CD4-positive, CD25-positive, alpha-beta regulatory T cell (primary cell): ENCODE measurements at regions not wholly inside any gene's neighbourhood (a gene's known extent, or its start where the extent isn't known, plus 50 kb on each side); places are given as distances from the start of the nearest gene placed in this dataset.
"Not testable (repeated sequence)": the region's sequence is repeated elsewhere in the genome, so short reads cannot be mapped to it uniquely, and the experiment has no call there.

Source experiments
- ATAC-seq, 2 donors: fragments of 150-1000 bp; cut with Tn5 transposase; one replicate each; pipeline ENCODE4 v1.10.0; 2021; ENCODE audit warnings: low read depth in 2 of 2, moderate number of reproducible peaks in 2 of 2, moderate library complexity in 1 of 2
- DNase-seq, 3 donors: peaks; one replicate each; pipeline versions ENCODE4 v3.0.0 to v3.0.0-alpha.2; 2012 to 2022; ENCODE audit warnings: mixed read lengths in 1 of 3
- H3K27ac ChIP-seq: one replicate; pipeline ENCODE4 v1.7.0; 2013; ENCODE audit warnings: mild to moderate bottlenecking, low read length; ENCODE audit not compliant: insufficient read depth, poor library complexity, severe bottlenecking
- H3K27me3 ChIP-seq: one replicate; pipeline ENCODE4 v1.7.0; 2013; ENCODE audit warnings: low read length; ENCODE audit not compliant: control insufficient read depth, insufficient read depth
- H3K36me3 ChIP-seq: one replicate; pipeline ENCODE4 v1.7.0; 2013; ENCODE audit warnings: mild to moderate bottlenecking, low read length, moderate library complexity; ENCODE audit not compliant: control insufficient read depth, insufficient read depth
- H3K4me1 ChIP-seq: 2 replicates; pipeline ENCODE4 v1.7.0; 2013; ENCODE audit warnings: mild to moderate bottlenecking, low read length; ENCODE audit not compliant: insufficient read depth, control insufficient read depth, poor library complexity, severe bottlenecking
- H3K4me3 ChIP-seq: one replicate; pipeline ENCODE4 v1.7.0; 2013; ENCODE audit warnings: low read depth, mild to moderate bottlenecking, low read length, moderate library complexity
- H3K9me3 ChIP-seq, 2 experiments: 1 replicate in 1 of 2; 2 replicates in 1 of 2; pipeline ENCODE4 v1.7.0; 2013; ENCODE audit warnings: low read length in 2 of 2, mild to moderate bottlenecking in 1 of 2, moderate library complexity in 1 of 2; ENCODE audit not compliant: control insufficient read depth in 2 of 2
- H3K27ac Mint-ChIP-seq, 3 donors: one replicate each; pipeline ENCODE4 v1.8.0; 2020 to 2022; ENCODE audit warnings: mild to moderate bottlenecking in 3 of 3, mixed read lengths in 3 of 3, moderate library complexity in 2 of 3
- H3K27me3 Mint-ChIP-seq: one replicate; pipeline ENCODE4 v1.8.0; 2022; ENCODE audit warnings: mild to moderate bottlenecking, mixed read lengths
- H3K36me3 Mint-ChIP-seq: one replicate; pipeline ENCODE4 v1.8.0; 2020; ENCODE audit warnings: mixed read lengths
- H3K4me1 Mint-ChIP-seq, 4 donors: one replicate each; pipeline ENCODE4 v1.8.0; 2020 to 2022; ENCODE audit warnings: mixed read lengths in 4 of 4, mild to moderate bottlenecking in 1 of 4
- H3K4me3 Mint-ChIP-seq, 4 donors: one replicate each; pipeline ENCODE4 v1.8.0; 2020 to 2022; ENCODE audit warnings: mild to moderate bottlenecking in 4 of 4, mixed read lengths in 4 of 4, moderate library complexity in 3 of 4
- H3K9me3 Mint-ChIP-seq, 7 donors: one replicate each; pipeline ENCODE4 v1.8.0; 2020 to 2022; ENCODE audit warnings: mixed read lengths in 7 of 7, mild to moderate bottlenecking in 3 of 7, moderate library complexity in 2 of 7

DNA sequence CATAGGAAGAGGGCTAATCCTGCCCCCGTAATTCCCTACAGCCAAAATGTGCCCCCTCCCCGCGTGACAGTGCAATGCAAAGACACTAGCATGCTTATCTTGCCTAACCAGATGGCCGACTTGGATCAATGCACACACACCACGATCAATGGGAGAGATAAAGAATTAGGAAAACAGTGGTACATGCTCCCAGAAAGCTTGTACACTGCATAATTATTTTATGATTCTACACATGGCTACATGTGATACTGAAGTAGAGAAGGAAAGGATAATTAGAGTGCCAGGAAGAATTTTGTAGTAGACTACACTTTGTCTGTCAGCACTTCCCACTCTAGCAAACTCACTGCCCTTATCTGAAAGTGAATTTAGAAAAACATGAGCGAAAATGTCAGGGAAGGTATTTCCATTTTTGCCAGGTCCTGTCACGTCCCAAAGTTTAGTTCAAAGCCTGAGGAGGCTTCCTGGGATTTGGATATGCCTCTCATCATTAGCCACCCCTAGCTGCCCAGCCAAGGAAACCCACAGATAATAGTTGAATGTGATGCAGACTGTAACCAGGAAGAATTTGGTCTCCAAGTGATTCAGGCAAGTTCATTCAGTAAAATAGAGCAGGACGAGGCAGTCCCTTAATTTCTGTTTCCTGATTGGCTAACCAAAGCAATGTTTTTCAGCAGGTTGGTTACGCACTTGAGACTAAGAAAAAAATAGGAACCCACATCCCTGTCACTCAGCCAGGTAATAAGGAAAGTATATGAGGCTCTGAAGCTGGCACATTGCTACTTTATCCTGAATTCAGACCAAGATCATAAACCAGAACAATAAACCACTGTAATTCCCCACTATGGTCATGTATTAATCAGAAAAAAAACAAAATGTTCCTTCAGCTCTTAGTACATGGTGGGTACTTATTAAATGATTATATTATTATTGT lies 199.6 kb upstream of the OTX2 start:
- no peak overlapping the region for H3K4me3 Mint-ChIP-seq
- Histone ChIP-seq H3K27ac (no peak overlapping the region), H3K27me3 (no peaks in the 10 kb centered on the region), H3K9me3 (no peaks in the 10 kb centered on the region), H3K36me3 (no peaks in the 10 kb centered on the region), H3K4me1 (no peaks in the 10 kb centered on the region), H3K4me3 (no peak overlapping the region)
- DNase-seq (no peak), ATAC-seq (no peak)
- H3K9me3 Mint-ChIP-seq, result peaks cover 0 to 8% (median 0%) of the 10 kb centered on the region in 7 donors
- H3K27ac Mint-ChIP-seq, result no peak overlapping the region
- H3K27me3 Mint-ChIP-seq, result no peaks in the 10 kb centered on the region
- H3K36me3 Mint-ChIP-seq, result no peaks in the 10 kb centered on the region
- no peaks in the 10 kb centered on the region for H3K4me1 Mint-ChIP-seq

DNA sequence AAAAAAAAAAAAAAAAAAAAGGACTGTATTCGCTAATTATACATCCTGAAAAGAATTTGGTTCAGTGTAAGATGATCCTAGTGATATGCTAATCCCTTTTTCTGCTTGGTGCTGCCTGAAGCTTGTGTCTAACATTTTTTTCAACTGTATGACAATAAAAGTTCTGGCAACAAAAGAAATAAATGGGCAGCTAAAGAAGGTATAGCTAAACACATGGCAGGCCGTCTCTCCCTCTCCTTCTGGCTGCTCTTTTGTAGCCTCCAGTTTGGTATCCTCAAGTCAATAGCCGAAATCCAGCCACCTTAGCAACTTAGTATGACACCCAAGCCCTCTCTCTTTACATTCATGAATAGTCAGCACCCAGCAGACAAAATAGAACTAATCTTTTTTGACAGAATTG lies 198.3 kb upstream of the OTX2 start:
- Mint-ChIP-seq H3K4me3 (no peak overlapping the region), H3K27ac (no peak overlapping the region)
- ATAC-seq, result no peak

DNA sequence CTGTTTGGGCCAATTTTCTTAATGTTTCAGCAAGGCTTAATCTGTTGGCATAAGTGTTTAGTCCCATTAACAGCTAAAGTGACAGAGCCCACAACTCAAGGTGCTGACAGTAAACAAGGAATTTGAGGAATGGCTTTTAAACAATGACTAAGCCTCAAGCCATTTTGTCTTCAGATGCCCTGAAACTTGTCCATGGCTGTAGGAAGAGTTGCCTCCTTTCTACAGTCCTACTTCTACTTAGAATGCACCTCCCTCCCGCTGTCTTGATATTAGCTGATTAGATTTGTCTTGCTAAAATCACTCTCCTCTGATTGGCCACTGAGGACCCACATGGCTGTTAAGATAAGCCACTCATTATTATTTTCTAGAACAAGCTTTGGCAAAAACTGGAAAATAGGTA lies 188.4 kb upstream of the OTX2 start:
- Histone ChIP-seq H3K27ac (no peak overlapping the region), H3K4me3 (no peak overlapping the region), H3K27me3 (no peaks in the 10 kb centered on the region), H3K36me3 (no peaks in the 10 kb centered on the region), H3K4me1 (no peaks in the 10 kb centered on the region), H3K9me3 (no peaks in the 10 kb centered on the region)
- Mint-ChIP-seq H3K27ac (no peak overlapping the region), H3K9me3 (peaks cover 0 to 4% (median 0%) of the 10 kb centered on the region in 7 donors), H3K4me1 (no peaks in the 10 kb centered on the region), H3K4me3 (no peak overlapping the region), H3K36me3 (no peaks in the 10 kb centered on the region), H3K27me3 (no peaks in the 10 kb centered on the region)
- ATAC-seq (no peak), DNase-seq (no peak)

More for the DNA sequence above, 198.3 kb upstream of the OTX2 start:
- no peaks in the 10 kb centered on the region for H3K4me1 Mint-ChIP-seq
- no peak overlapping the region for H3K27ac ChIP-seq
- H3K9me3 ChIP-seq, result no peaks in the 10 kb centered on the region
- H3K9me3 Mint-ChIP-seq, result peaks cover 0 to 3% (median 0%) of the 10 kb centered on the region in 7 donors
- no peaks in the 10 kb centered on the region for H3K27me3 Mint-ChIP-seq
- no peaks in the 10 kb centered on the region for H3K36me3 Mint-ChIP-seq
- H3K36me3 ChIP-seq, result no peaks in the 10 kb centered on the region
- H3K4me3 ChIP-seq, result no peak overlapping the region
- no peak for DNase-seq
- no peaks in the 10 kb centered on the region for H3K27me3 ChIP-seq
- H3K4me1 ChIP-seq, result no peaks in the 10 kb centered on the region

DNA sequence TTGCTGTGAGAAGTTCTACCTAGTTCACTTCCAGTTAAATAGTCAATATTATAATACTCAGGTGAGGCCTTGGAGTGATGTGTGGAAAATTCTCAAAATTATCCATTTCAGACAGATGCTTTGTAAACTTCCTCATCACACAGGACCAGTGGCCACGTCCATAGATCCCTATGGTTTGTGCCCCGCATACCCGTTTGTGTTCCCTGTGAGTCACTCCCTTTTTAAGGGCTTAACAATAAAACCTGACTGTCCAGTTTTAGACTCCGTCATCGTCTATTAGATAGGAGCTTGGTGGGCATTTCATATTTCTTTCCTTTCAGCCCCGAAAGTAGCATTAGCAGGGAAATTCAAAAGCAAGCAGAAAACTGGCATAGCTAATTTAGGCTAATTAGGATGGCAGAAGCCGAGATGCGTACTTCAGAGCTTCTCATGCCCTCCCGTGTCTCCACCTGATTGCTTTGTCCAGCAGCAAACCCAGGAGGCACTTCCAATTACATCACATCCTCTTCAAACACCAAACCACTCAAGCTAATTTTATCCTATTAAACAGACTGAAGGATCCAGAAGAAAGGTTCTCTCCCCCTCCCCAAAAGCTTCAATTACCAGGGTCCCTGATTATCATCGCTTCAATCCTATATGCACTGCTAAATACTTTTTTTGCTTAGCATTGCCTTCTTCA lies 186.6 kb upstream of the OTX2 start:
- no peaks in the 10 kb centered on the region for H3K4me1 Mint-ChIP-seq
- ATAC-seq (no peak), DNase-seq (no peak)
- no peaks in the 10 kb centered on the region for H3K36me3 ChIP-seq
- H3K27me3 ChIP-seq, result no peaks in the 10 kb centered on the region
- peaks cover 0 to 4% (median 0%) of the 10 kb centered on the region in 7 donors for H3K9me3 Mint-ChIP-seq
- H3K4me1 ChIP-seq, result no peaks in the 10 kb centered on the region
- no peaks in the 10 kb centered on the region for H3K36me3 Mint-ChIP-seq
- no peak overlapping the region for H3K27ac Mint-ChIP-seq
- no peak overlapping the region for H3K4me3 Mint-ChIP-seq
- no peak overlapping the region for H3K27ac ChIP-seq
- no peaks in the 10 kb centered on the region for H3K9me3 ChIP-seq
- no peak overlapping the region for H3K4me3 ChIP-seq
- H3K27me3 Mint-ChIP-seq, result no peaks in the 10 kb centered on the region

DNA sequence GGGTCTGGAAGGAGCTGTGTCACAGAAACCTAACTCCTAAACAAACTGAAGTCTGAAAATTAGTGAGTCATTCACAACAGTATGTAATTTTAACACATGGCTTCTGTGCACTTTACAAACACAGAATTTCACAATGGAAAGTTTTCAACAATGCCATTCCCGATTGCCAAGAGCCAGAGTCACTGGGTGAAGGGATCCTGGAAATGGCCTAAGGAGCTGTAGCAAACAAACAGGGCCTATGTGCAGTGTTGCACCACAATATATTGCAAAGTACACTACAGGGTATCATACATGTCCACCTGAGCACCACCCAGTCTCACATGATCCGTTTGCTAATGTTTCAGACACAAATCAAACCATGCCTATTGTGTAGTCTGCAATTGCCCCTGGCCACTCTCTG lies 184.7 kb upstream of the OTX2 start:
- no peaks in the 10 kb centered on the region for H3K9me3 ChIP-seq
- DNase-seq, result no peak
- ATAC-seq, result no peak
- Mint-ChIP-seq H3K36me3 (no peaks in the 10 kb centered on the region), H3K27ac (no peak overlapping the region), H3K9me3 (peaks cover 0 to 5% (median 3%) of the 10 kb centered on the region in 7 donors), H3K4me3 (no peak overlapping the region), H3K4me1 (no peaks in the 10 kb centered on the region), H3K27me3 (no peaks in the 10 kb centered on the region)
- no peak overlapping the region for H3K27ac ChIP-seq
- no peaks in the 10 kb centered on the region for H3K4me1 ChIP-seq
- H3K4me3 ChIP-seq, result no peak overlapping the region
- H3K36me3 ChIP-seq, result no peaks in the 10 kb centered on the region
- H3K27me3 ChIP-seq, result no peaks in the 10 kb centered on the region

DNA sequence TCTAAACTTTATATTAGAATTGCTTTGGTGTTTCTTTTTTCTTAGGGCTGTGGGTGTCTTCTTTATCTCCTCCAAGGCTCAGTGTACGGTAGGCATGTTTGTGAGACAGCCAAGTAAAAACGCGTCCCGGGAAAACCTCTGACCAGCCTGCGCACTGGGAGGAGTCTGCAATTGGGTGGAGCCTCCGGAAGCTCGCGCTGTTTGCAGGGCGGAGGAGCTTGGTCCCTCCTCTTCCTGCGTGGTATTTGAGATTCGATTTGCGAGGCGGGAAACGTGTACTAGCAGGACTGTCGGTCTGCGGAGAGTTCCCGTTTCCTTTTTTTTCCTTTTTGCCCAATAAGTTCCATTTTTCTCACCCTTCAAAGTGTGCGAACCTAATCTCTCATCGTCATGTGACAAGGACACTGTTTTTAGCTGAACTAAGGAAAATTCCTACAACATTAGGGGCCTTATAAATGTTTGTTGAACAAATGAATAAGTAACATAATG lies 182.1 kb upstream of the OTX2 start:
- H3K9me3 ChIP-seq, result no peaks in the 10 kb centered on the region
- Mint-ChIP-seq H3K9me3 (peaks cover 0 to 5% (median 0%) of the 10 kb centered on the region in 7 donors), H3K36me3 (no peaks in the 10 kb centered on the region), H3K4me3 (peak overlapping the region in 1 of 4 donors; percentile 17), H3K27me3 (no peaks in the 10 kb centered on the region), H3K4me1 (no peaks in the 10 kb centered on the region), H3K27ac (no peak overlapping the region)
- no peak for DNase-seq
- no peaks in the 10 kb centered on the region for H3K4me1 ChIP-seq
- no peak for ATAC-seq
- no peak overlapping the region for H3K4me3 ChIP-seq
- H3K27ac ChIP-seq, result no peak overlapping the region
- no peaks in the 10 kb centered on the region for H3K27me3 ChIP-seq
- H3K36me3 ChIP-seq, result no peaks in the 10 kb centered on the region

DNA sequence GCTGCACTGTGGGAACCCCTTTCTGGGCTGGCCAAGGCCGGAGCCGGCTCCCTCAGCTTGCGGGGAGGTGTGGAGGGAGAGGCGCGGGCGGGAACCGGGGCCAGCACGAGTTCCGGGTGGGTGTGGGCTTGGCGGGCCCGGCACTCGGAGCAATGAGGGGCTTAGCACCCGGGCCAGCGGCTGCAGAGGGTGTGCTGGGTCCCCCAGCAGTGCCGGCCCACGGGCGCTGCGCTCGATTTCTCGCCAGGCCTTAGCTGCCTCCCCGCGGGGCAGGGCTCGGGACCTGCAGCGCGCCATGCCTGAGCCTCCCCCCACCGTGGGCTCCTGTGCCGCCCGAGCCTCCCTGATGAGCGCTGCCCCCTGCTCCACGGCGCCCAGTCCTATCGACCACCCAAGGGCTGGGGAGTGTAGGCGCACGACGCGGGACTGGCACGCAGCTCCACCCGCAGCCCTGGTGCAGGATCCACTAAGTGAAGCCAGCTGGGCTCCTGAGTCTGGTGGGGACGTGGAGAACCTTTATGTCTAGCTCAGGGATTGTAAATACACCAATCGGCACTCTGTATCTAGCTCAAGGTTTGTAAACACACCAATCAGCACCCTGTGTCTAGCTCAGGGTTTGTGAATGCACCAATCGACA lies 180.8 kb upstream of the OTX2 start:
- not testable (repeated sequence) for H3K27me3 ChIP-seq, H3K4me1 Mint-ChIP-seq, H3K4me3 ChIP-seq, H3K9me3 Mint-ChIP-seq, H3K27me3 Mint-ChIP-seq, H3K4me1 ChIP-seq, H3K36me3 ChIP-seq, H3K27ac ChIP-seq, H3K9me3 ChIP-seq, H3K36me3 Mint-ChIP-seq, H3K4me3 Mint-ChIP-seq, DNase-seq, H3K27ac Mint-ChIP-seq, ATAC-seq
